ENCODE measurements at regions not wholly inside any gene's neighbourhood (a gene's known extent, or its start where the extent isn't known, plus 50 kb on each side); places are given as distances from the start of the nearest gene placed in this dataset.
"Not testable (repeated sequence)": the region's sequence is repeated elsewhere in the genome, so short reads cannot be mapped to it uniquely, and the experiment has no call there.

DNA sequence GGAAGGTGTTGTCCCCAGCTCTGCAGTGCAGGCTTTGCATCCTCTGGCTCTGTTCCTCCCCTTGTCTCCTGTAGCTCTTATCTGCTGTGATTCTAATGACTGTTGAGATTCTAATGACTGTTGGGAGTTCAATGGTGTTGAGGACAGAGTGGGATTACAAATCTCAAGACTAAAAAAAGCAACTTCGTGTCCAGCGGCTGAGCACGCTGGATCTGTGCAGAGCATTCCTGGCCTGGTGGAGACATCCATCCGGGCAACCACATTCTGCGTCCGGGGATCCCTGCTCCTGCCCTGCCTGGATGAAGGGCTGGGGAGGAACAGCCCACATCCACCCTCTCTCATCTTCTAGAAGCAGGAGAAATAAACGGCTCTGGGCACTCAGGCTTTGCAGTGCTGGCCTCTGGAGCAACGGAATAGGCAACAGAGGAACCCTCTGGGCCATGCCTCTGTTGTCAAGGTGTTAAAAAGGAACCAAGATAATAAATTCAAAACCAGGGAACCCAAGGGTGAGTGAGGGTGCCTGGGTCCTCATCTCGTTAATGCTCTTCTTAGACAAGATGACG, 106.7 kb upstream of the ASB18 start:
- Mint-ChIP-seq H3K9me3 (no peaks in the 10 kb centered on the region), H3K36me3 (ENCODE audit: low read depth) (no peaks in the 10 kb centered on the region), H3K27me3 (peaks cover 11% of the 10 kb centered on the region), H3K4me3 (no peak overlapping the region), H3K4me1 (ENCODE audit: low read depth) (no peaks in the 10 kb centered on the region), H3K27ac (no peak overlapping the region)
- intact Hi-C loops (cut with micrococcal nuclease), result no loop called here

- no peaks in the 10 kb centered on the region for H3K4me1 Mint-ChIP-seq (ENCODE audit: low read depth)
- peaks cover 2% of the 10 kb centered on the region for H3K27me3 Mint-ChIP-seq
- no peaks in the 10 kb centered on the region for H3K36me3 Mint-ChIP-seq (ENCODE audit: low read depth)
- no peak overlapping the region for H3K27ac Mint-ChIP-seq
- intact Hi-C loops (cut with micrococcal nuclease), result no loop called here
- no peak overlapping the region for H3K4me3 Mint-ChIP-seq
- no peaks in the 10 kb centered on the region for H3K9me3 Mint-ChIP-seq
These were observed 111.8 kb upstream of the ASB18 start for GRCh38 chr2:236375973-236376476.

DNA sequence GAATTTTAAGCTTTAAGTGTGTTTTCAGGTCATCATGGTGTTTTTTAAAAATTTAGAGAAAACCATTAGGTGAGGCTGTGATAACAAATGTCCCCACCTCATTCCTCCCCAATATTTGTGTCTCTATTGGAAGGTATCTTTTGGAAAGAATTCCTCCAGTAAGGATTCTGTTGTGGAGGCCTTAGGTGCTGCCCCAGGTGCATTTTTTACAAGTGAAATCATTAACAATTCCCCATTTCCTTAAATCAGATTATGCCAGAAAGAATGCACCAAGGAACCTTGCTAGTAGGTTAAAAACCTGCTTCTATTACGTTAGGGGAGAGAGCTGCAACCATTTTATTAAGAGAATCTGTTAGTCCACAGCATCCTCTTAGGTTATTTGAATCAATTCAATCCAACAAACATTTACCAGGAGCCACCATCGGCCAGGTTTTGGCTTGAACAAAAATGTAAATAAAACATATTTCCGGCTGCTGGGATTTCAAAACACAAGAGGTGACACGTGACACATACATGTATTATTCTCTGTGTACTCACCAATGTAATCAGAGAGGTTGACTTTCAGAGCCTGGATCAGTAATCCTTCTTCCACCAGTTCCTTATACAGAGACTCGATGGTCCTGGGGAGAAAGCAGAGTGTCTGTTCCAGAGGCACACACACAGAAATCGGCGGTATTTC, 112.5 kb upstream of the ASB18 start:
- Mint-ChIP-seq H3K4me3 (no peak overlapping the region), H3K9me3 (no peaks in the 10 kb centered on the region), H3K36me3 (ENCODE audit: low read depth) (no peaks in the 10 kb centered on the region), H3K4me1 (ENCODE audit: low read depth) (no peaks in the 10 kb centered on the region), H3K27ac (no peak overlapping the region), H3K27me3 (peaks cover 4% of the 10 kb centered on the region)
- intact Hi-C loops (cut with micrococcal nuclease), result no loop called here

DNA sequence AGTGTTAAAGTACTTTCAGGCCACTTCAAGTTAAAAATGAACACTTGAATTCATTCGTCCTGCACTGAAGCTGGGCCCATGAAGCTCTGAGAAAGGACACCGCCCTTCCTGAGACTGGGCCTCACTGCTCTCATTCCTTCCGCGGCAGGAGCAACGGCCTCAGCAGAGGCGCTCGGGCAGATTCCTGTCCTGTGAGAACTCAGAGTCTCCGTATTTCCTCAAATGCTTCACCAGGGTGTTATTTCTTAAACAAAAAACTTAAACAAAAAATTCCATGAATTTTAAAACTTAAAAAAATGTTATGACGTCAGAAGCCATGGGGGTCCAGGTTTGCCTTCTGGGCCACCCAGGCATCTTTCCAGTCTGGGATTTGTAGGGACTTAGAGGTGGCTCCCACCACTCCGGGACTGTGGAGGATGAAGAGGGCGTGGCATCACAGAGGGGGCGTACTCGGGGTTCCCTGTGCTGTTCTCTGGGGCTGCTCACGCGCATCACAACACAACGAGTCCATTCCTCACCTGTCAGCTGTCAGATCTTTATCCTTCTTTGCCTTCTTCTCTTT, 115.9 kb upstream of the ASB18 start:
- Mint-ChIP-seq H3K27ac (no peak overlapping the region), H3K36me3 (ENCODE audit: low read depth) (no peaks in the 10 kb centered on the region), H3K4me1 (ENCODE audit: low read depth) (no peaks in the 10 kb centered on the region), H3K9me3 (no peaks in the 10 kb centered on the region), H3K27me3 (peaks cover 2% of the 10 kb centered on the region), H3K4me3 (no peak overlapping the region)
- intact Hi-C loops (cut with micrococcal nuclease), result no loop called here

DNA sequence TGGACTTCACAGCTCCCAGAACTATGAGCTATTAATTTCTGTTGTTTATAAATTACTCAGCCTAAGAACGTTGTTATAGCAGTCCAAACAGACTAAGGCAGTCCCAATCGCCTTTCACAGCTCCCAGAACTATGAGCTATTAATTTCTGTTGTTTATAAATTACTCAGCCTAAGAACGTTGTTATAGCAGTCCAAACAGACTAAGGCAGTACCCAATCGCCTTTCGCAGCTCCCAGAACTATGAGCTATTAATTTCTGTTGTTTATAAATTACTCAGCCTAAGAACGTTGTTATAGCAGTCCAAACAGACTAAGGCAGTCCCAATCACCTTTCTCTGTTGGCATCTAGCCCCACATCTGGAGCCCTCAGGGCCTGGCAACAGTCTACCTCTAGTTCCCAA, 117.0 kb upstream of the ASB18 start:
- H3K36me3 Mint-ChIP-seq (ENCODE audit: low read depth); H3K4me3 Mint-ChIP-seq; H3K9me3 Mint-ChIP-seq; H3K27ac Mint-ChIP-seq; intact Hi-C loops (cut with micrococcal nuclease); H3K27me3 Mint-ChIP-seq; H3K4me1 Mint-ChIP-seq (ENCODE audit: low read depth): not testable (repeated sequence)

- H3K9me3 Mint-ChIP-seq; H3K4me3 Mint-ChIP-seq; H3K27ac Mint-ChIP-seq; H3K27me3 Mint-ChIP-seq; H3K36me3 Mint-ChIP-seq (ENCODE audit: low read depth); H3K4me1 Mint-ChIP-seq (ENCODE audit: low read depth); intact Hi-C loops (cut with micrococcal nuclease): not testable (repeated sequence)
These were observed 125.3 kb upstream of the ASB18 start for GRCh38 chr2:236389284-236390216.

GRCh38 chr2:236393101-236393500, 128.9 kb upstream of the ASB18 start:
- intact Hi-C loops (cut with micrococcal nuclease), result no loop called here
- no peaks in the 10 kb centered on the region for H3K4me1 Mint-ChIP-seq (ENCODE audit: low read depth)
- H3K27ac Mint-ChIP-seq, result no peak overlapping the region
- no peaks in the 10 kb centered on the region for H3K9me3 Mint-ChIP-seq
- H3K27me3 Mint-ChIP-seq, result peaks cover 1% of the 10 kb centered on the region
- no peak overlapping the region for H3K4me3 Mint-ChIP-seq
- H3K36me3 Mint-ChIP-seq (ENCODE audit: low read depth), result no peaks in the 10 kb centered on the region

- H3K27ac Mint-ChIP-seq, result no peak overlapping the region
- H3K36me3 Mint-ChIP-seq (ENCODE audit: low read depth), result no peaks in the 10 kb centered on the region
- no peaks in the 10 kb centered on the region for H3K9me3 Mint-ChIP-seq
- H3K4me1 Mint-ChIP-seq (ENCODE audit: low read depth), result no peaks in the 10 kb centered on the region
- peaks cover 1% of the 10 kb centered on the region for H3K27me3 Mint-ChIP-seq
- intact Hi-C loops (cut with micrococcal nuclease), result no loop called here
- H3K4me3 Mint-ChIP-seq, result no peak overlapping the region
These were observed 129.4 kb upstream of the ASB18 start for GRCh38 chr2:236393581-236393980.

DNA sequence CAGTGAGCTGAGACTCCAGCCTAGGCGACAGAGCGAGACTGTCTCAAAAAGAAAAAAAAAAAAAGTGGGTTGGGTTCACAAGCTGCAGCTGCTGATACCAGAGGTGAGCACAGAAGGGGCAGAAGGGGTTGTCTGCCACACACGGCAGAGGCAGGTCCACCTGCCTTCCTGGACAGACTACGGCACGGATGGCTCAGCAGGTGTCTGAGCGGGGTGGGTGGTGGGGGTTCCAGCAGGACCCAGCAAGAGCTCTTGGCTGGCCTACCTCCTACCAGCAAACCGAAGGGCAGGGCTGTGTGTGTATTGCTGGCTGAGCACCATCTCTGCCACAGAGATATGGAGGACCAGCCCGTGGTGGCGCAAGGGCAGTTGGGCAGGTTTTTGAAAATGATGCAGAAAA, 130.4 kb upstream of the ASB18 start:
- Mint-ChIP-seq H3K4me1 (ENCODE audit: low read depth) (no peaks in the 10 kb centered on the region), H3K36me3 (ENCODE audit: low read depth) (no peaks in the 10 kb centered on the region), H3K27me3 (peaks cover 1% of the 10 kb centered on the region), H3K4me3 (no peak overlapping the region), H3K9me3 (no peaks in the 10 kb centered on the region), H3K27ac (no peak overlapping the region)
- intact Hi-C loops (cut with micrococcal nuclease), result no loop called here

DNA sequence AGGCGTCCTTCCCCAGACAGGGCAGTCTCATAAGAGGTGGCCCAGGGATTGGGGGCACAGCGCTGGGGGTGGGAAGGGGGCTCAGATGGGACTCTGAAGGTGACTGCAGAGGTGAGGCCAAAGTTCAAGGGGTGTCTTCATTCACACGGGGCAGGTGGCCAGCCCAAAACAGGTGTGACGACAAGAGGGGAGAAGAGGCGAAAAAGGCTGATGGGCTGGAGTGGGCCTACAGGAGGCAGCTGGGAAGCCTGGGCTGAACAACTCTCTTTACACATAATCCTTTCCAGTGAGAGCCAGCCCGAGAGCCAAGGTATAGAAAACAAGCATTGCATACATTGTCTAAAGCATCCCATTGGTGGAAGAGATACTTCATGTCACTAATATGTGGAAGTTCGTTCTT, 130.9 kb upstream of the ASB18 start:
- peaks cover 1% of the 10 kb centered on the region for H3K27me3 Mint-ChIP-seq

GRCh38 chr2:236396818-236397350, 132.7 kb upstream of the ASB18 start:
- no peaks in the 10 kb centered on the region for H3K4me1 Mint-ChIP-seq (ENCODE audit: low read depth)
- intact Hi-C loops (cut with micrococcal nuclease), result no loop called here
- peaks cover 1% of the 10 kb centered on the region for H3K27me3 Mint-ChIP-seq
- no peaks in the 10 kb centered on the region for H3K36me3 Mint-ChIP-seq (ENCODE audit: low read depth)
- H3K9me3 Mint-ChIP-seq, result no peaks in the 10 kb centered on the region
- no peak overlapping the region for H3K4me3 Mint-ChIP-seq
- H3K27ac Mint-ChIP-seq, result no peak overlapping the region

More for the DNA sequence above, 130.9 kb upstream of the ASB18 start:
- no peaks in the 10 kb centered on the region for H3K36me3 Mint-ChIP-seq (ENCODE audit: low read depth)
- no peaks in the 10 kb centered on the region for H3K4me1 Mint-ChIP-seq (ENCODE audit: low read depth)
- H3K9me3 Mint-ChIP-seq, result no peaks in the 10 kb centered on the region
- no peak overlapping the region for H3K27ac Mint-ChIP-seq
- intact Hi-C loops (cut with micrococcal nuclease), result no loop called here
- no peak overlapping the region for H3K4me3 Mint-ChIP-seq

DNA sequence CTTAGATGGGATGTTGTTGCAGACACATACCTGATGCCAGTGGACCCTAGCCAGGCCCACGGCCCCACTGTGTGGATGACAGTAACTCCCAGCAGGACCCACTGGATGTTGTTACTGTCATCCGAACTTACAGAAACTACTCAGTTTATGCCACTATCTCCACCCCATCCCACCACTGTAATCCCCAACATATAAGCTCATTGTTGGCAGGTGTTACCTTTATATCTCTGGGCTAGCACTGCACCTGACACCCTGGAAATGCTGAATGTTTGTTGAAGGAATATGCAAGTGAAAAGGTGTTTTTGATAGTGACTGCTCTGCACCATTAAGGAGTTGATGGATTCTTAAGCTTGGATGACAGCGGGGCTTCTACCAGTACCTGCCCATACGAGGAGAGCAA, 133.5 kb upstream of the ASB18 start:
- H3K9me3 Mint-ChIP-seq, result no peaks in the 10 kb centered on the region
- H3K36me3 Mint-ChIP-seq (ENCODE audit: low read depth), result no peaks in the 10 kb centered on the region
- H3K27ac Mint-ChIP-seq, result no peak overlapping the region
- H3K4me3 Mint-ChIP-seq, result no peak overlapping the region
- intact Hi-C loops (cut with micrococcal nuclease), result no loop called here
- H3K4me1 Mint-ChIP-seq (ENCODE audit: low read depth), result no peaks in the 10 kb centered on the region
- peaks cover 1% of the 10 kb centered on the region for H3K27me3 Mint-ChIP-seq

DNA sequence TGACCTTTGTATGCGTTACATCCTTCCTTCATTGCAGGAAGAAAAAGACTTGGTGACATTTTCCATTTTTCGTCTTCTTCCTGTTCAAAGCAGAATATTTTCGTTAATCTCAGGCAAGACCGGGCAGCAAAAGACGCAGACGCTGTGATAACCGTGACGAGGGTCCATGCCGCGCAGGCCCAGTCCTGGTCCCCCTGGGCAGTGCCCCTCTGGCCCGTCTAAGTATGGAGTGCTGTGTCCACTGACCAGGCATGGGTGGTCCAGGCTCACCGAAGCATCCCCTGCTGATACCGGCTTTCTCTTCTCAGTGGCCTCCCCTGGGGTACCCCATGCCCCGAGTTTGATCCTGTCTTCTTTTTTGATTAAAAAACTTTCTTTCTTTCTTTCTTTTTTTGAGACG, 135.2 kb upstream of the ASB18 start:
- Mint-ChIP-seq H3K9me3 (no peaks in the 10 kb centered on the region), H3K4me1 (ENCODE audit: low read depth) (no peaks in the 10 kb centered on the region), H3K36me3 (ENCODE audit: low read depth) (no peaks in the 10 kb centered on the region), H3K27ac (no peak overlapping the region), H3K4me3 (no peak overlapping the region), H3K27me3 (no peaks in the 10 kb centered on the region)
- intact Hi-C loops (cut with micrococcal nuclease), result no loop called here
